C4-2B (cell line): ENCODE measurements at regions not wholly inside any gene's neighbourhood (a gene's known extent, or its start where the extent isn't known, plus 50 kb on each side); places are given as distances from the start of the nearest gene placed in this dataset.
"Not testable (repeated sequence)": the region's sequence is repeated elsewhere in the genome, so short reads cannot be mapped to it uniquely, and the experiment has no call there.

Source experiments
- H3K27ac ChIP-seq: fragments of 450-650 bp; 2 replicates; pipeline ENCODE4 v1.5.1; 2017
- ZFX ChIP-seq: fragments of 450-650 bp; IDR thresholded peaks from 2 replicates; pipeline ENCODE4 v1.6.1; 2017
- TF ChIP-seq, protein P1 (sequence below): fragments of 450-650 bp; conservative IDR thresholded peaks from 2 replicates; pipeline ENCODE4 v1.5.1; 2017; ENCODE audit warnings: mild to moderate bottlenecking

DNA sequence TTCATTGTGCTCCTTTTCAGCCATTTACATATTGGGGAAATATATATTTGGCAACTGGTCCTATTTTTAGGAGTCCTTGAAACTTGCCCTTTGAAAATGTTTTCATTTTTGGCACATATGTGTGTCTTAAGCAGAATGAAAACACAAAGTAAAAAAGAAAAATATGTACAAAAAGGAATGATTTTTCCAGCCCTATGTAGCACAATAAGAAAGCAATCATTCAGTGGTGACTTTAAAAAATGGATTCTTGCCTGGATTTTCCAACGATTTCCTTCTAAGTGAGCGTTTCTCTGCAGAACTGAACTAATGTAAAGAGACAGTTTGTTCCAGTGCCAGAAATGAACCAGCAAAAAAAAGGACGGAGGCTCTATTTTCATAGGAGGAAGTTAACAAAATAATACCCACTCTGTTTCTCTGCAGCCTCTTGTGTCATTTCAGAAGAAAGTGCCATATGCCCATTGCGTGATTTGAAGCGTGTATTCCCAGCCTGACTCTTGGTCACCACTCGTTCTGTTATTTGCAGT is 340.1 kb downstream of the SETD4 start:
- H3K27ac ChIP-seq = no peak overlapping the region
- TF ChIP-seq, protein P1, sequence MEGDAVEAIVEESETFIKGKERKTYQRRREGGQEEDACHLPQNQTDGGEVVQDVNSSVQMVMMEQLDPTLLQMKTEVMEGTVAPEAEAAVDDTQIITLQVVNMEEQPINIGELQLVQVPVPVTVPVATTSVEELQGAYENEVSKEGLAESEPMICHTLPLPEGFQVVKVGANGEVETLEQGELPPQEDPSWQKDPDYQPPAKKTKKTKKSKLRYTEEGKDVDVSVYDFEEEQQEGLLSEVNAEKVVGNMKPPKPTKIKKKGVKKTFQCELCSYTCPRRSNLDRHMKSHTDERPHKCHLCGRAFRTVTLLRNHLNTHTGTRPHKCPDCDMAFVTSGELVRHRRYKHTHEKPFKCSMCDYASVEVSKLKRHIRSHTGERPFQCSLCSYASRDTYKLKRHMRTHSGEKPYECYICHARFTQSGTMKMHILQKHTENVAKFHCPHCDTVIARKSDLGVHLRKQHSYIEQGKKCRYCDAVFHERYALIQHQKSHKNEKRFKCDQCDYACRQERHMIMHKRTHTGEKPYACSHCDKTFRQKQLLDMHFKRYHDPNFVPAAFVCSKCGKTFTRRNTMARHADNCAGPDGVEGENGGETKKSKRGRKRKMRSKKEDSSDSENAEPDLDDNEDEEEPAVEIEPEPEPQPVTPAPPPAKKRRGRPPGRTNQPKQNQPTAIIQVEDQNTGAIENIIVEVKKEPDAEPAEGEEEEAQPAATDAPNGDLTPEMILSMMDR = no peak
- no peak for TF ChIP-seq ZFX

DNA sequence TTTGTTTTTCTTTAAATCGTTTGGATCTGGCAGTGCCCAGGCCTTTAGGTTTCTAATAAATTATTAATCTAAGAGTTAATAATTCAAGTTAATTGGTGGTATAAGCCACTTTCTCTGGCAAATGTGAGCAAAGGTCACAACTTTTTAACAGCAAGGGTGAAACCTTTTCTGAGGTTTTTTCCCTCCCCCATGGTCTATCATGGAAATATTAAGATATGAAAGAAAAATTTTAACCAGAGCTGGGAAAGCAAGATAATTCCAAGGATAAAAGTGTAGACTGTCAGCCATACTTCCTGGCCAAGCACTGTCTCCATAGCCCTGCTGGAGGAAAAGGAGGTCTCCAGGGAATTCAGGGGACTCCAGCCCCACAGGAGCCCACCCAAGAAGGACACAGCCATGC is 341.2 kb downstream of the SETD4 start:
- no peak for TF ChIP-seq ZFX
- TF ChIP-seq, protein P1 = no peak
- no peak overlapping the region for H3K27ac ChIP-seq

DNA sequence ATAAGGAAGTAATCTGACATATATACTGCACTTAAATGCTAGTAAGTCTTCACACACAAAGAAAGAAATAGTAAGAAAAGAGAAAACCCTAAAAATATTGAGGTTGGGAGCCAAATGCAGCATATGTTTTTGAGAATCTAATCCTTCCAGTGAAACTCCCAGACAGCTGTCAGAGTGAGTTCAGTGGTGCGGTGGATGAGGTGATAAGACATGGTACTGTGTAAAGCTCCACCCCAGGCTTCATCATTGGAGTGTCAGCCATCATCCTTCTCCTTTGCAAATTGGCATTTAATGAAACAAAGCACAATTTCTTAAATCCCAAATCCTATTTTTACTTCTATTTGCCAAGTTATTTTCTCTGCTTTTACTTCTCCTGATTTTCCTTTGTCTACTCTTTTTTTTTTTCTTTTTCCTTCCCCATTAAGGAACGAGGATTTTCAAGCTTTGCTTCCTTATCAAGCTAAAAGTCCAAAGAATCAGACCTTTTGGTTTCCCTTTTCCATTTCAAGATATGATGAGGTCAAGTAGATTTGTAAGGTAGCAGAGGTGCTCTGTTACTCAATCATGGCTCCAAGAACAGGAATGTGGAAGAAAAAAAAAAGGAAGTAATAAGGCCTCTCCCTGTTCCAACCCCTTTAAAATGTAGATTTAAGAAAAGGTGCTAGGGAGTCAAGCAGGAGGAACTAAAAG is 343.3 kb downstream of the SETD4 start:
- TF ChIP-seq, protein P1 = no peak
- TF ChIP-seq ZFX = no peak
- H3K27ac ChIP-seq = no peak overlapping the region

DNA sequence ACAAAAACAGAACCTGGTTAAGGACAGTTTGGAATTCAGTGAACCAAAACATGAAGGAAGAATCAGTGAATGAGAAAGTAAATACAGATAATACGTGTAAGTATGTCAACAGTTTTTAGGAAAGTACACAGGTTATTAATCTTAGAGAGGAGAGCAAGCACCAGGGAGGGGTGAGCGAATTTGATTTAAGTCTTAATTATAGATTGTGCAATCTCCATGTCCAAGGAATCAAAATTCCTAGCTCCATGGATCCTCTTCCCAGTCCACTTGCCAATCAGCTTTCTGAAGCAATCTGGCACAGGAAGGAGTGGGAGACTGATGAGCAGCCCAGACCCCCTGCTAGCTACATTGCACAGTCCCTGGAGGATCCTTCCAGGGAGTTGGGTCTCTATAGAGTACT is 346.4 kb downstream of the SETD4 start:
- no peak overlapping the region for H3K27ac ChIP-seq
- no peak for TF ChIP-seq ZFX
- TF ChIP-seq, protein P1 = no peak

DNA sequence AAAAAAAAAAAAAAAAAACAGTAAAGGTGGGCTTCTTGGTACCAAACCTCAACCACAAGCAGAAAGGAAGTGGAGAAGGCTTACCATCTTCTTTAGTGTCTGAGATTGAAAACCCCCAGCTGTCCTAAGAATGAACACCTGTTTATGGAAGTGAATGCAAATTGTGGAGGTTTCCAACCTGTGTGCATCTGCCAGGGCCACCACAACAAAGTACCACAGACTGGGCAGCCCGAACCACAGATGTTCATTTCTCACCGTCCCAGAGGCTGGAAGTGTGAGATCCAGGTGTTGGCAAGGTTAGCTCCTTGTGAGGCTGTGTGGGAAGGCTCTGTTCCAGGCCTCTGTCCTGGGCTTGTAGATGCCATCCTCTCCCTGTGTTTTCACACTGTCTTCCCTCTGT is 348.7 kb downstream of the SETD4 start:
- no peak overlapping the region for H3K27ac ChIP-seq
- TF ChIP-seq, protein P1 = no peak
- TF ChIP-seq ZFX = no peak

DNA sequence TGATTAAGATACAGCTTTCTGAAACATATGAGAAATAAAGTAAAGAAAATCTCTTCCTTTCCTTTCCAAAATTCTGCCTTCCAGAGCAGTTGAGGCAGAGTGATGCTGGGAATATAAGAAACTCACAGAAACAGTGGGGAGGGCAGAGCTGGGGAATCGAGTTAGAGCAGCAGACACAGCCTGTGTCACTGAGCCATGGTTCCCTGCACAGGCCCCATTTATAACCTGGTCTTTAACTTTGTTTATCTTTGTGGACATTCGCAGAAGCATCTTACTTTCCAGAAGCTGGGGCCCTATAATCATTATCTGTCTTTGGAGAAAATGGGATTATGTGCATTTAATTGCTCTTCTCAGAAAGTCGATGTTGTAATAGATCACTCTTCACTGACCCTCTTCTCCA is 349.1 kb downstream of the SETD4 start:
- TF ChIP-seq, protein P1 = no peak
- TF ChIP-seq ZFX = no peak
- H3K27ac ChIP-seq = no peak overlapping the region

DNA sequence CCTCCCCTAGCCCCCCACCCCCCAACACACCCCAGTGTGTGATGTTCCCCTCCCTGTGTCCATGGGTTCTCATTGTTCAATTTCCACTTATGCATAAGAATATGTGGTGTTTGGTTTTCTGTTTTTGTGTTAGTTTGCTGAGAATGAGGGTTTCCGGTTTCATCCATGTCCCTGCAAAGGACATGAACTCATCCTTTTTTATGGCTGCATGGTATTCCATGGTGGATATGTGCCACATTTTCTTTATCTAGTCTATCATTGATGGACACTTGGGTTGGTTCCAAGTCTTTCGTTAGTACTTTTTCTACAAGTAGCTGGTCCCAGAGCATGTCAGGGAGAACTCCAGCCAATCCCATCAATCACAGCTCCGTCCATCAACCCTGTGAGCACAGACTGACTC is 350.3 kb downstream of the SETD4 start:
- H3K27ac ChIP-seq = not testable (repeated sequence)

DNA sequence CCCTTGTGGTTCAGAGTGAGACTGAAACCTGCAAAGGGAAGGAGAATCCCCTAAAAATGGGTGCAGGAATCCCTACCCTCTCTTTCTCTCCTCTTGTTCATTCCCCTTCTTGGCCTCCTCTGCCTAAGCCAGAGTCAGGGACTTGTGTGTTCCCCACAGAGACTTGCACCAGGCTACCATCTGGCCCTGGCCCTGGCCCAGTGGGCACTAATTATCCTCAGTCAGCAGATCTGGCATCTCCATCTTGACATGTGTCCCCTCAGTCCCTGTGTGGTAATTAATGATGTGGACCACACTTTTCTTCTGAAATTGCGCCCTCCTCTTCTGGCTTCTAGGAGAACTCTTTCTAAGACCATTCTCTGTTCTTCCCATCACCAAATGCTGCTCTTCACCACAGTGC is 354.4 kb downstream of the SETD4 start:
- H3K27ac ChIP-seq = no peak overlapping the region
- TF ChIP-seq ZFX = no peak
- TF ChIP-seq, protein P1 = no peak
